NCI-H524 (cell line): ENCODE measurements at regions not wholly inside any gene's neighbourhood (a gene's known extent, or its start where the extent isn't known, plus 50 kb on each side); places are given as distances from the start of the nearest gene placed in this dataset.
"Not testable (repeated sequence)": the region's sequence is repeated elsewhere in the genome, so short reads cannot be mapped to it uniquely, and the experiment has no call there.

ENCODE experiments used
- DNase-seq, 2 experiments: peaks; one replicate each; lab custom pipeline; 2025; lab: John Stamatoyannopoulos, UW

DNA sequence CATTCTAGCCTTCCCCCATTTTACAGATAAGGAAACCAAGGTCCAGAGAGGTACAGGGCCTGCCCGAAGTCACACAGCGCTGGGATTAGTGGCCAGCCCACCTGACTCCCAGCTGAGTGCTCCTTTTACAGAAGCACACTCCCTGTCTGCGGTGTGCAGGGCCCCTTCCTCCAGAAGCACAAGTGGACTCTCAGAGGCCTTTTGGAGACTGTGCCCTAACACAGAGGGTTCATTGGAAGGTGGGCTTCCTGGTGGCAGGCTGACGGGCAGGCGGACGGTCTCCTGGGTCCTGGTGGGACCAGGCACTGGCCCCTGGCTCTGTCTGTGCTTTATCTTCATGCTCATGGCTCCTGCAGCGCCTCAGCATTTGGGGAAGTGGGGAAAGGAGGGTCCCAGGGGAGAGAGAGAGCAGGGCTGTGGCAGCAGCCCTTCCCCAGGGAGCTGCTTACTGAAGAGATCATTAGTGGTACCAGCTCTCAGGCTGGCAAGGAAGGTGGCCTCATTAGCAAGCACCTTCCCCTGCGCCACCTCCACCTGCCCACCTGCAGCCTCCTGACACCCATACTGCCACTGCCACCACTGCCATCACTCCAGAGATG, 83.1 kb upstream of the GOLGA6L4 start:
- not testable (repeated sequence) for DNase-seq

DNA sequence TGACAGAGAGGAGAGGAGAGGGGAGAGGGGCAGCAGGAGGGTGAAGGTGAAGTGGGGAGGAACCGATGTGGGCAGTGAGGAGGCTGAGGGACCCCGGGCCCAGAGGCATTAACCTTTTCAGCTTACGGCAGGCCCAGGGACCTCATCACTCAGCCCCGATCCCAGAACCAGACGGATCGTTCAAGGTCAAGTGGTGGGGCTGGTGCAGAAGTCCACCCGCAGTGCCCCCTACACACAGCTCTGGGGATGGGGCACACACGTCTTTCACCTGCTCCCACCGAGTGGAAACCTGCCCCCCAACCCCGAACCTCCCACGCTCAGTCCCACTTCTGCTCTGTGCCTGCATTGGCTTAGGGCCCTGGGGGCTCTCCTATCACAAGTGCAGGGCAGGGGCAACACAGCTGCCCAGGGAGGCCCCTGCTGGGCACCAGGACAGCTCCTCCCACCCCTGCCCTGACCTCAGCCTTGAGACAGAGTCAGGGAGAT, 81.9 kb upstream of the GOLGA6L4 start:
- not testable (repeated sequence) for DNase-seq

DNA sequence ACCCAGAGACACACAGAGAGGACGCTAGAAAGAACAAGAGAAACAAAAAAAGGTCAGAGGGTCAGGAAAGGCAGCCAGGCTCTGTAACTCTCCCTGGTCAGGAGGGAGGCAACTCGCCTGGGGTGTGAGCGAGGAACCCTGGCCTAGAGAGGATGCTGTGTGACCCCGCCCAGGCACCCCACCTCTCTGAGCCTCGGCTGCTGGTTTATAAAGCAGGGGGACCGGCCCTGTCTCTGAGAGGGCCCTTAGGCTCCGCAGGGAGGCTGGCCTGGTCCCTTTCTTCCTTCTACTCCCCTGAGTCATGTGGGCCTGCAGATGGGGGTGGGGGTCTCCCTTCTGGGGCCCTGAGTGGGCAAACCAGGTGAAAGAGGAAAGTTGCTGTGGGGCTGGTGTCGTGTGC, 81.3 kb upstream of the GOLGA6L4 start:
- DNase-seq, result not testable (repeated sequence)

DNA sequence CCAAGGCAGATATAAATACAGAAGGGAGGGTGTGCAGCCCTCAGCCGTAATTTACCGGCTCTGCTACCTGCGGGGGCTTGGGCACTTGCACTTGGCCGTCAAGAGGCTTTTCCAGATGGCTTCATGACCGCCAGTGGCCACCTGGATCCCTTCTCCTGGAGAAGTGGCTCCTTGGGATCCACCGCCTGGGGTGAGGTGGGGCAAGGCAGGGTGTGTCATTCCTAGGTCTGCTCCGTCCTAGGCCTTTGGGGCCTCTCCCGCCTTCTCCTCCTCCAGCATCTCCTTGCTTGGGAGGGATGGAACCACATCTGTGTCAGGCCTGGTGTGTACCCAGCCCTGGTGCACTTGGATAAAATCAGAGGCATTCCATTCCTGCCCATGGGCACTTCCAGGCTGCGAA, 80.8 kb upstream of the GOLGA6L4 start:
- peak; percentile 31 to 60 for DNase-seq

DNA sequence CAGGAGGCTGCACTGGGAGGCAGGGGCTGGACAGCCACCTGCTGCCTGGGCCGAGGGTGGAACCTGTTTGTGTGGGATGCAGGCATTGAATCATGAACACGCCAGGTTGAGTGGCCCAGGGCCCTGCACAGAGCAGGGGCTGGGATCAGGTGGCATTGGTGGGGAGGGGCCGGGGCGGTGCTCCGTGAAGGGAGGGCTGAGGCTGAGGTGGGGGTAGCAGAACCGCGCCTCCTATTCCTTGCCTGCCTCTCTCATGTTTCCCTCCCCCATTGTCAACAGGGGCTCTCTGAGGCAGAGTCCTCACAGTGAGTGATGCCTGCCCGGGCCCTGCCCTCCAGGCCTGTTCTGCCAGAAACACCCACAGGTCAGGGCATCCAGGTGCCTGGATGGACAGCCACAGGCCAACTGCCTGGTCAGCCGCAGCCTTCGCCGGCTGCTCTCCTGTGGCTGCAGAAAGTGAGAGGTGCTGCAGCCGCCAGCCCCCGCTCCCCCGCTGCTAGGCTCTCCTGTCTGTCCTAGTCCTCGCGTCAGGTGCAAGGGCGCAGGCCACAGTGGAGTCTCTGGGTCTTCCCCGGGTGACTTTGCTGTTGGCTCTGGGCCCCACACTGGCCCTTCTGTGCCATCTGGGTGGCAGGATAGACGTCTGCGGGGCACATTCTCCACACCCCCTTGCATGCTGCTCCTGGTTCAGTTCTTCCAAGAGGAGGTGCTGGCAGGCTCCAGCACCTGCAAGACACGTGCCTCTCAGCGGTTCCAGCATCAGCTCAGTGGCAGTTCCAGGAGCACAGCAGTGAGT, 79.6 kb upstream of the GOLGA6L4 start:
- DNase-seq, result peak in 1 of 2 experiments; percentile 16

DNA sequence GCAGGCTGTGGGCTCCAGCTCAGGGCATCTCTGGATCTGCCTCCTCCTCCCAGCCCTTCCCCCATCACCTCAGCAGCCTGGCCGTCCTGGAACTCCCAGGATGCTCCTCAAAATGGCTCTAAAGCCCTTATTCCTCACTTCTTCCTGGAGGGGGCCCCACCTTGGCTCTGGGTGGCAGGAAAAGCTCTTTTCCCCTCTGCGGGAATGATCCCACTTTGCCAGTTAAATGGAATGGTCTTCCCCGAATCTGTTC, 79.1 kb upstream of the GOLGA6L4 start:
- not testable (repeated sequence) for DNase-seq

DNA sequence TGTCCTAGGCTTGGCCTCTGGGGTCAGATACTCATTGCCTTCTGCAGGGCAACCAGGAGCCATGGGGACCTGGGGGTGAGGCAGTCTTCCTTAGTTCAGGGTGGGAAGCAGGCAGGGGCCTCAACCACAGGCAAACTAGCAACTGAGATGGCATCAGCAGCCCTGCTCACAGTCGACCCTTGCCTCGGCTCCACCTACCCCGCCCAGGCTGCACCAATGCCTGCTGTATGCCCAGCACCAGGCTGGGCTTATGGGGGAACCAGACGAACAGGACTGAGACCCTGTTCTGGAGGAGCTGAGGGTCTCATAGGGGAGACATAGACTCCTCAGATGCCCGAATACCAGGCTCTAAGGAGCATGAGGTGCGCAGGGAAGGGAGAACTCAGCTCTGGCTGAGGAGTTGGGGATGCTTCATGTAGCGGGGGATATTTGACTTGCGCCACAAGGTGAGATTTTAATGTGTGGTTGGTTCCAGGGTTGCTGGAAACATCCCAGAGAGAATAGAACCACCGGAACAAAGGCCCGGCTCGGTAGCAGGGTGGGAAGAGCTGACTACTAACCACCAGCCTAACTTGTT, 78.4 kb upstream of the GOLGA6L4 start:
- DNase-seq, result not testable (repeated sequence)

DNA sequence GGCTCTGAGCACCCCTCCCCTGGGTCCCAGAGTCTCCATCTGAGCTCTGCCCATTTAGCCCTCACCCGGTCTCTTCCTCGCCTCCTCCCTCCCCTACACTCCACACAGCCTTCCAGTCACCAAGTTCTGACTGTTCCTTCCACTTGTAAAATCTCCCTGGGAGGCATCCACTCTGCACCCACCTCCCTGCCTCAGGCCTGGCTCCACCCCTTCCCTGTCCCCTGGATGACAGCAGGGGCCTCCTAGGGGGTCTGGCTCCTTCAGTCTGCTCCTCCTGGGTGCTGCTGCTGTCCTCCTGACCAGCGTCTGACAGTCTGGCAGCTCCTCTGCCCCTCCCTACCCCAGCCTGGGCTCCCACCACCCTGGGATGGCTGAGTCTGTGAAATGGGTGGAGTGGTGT, 77.7 kb upstream of the GOLGA6L4 start:
- DNase-seq, result not testable (repeated sequence)

DNA sequence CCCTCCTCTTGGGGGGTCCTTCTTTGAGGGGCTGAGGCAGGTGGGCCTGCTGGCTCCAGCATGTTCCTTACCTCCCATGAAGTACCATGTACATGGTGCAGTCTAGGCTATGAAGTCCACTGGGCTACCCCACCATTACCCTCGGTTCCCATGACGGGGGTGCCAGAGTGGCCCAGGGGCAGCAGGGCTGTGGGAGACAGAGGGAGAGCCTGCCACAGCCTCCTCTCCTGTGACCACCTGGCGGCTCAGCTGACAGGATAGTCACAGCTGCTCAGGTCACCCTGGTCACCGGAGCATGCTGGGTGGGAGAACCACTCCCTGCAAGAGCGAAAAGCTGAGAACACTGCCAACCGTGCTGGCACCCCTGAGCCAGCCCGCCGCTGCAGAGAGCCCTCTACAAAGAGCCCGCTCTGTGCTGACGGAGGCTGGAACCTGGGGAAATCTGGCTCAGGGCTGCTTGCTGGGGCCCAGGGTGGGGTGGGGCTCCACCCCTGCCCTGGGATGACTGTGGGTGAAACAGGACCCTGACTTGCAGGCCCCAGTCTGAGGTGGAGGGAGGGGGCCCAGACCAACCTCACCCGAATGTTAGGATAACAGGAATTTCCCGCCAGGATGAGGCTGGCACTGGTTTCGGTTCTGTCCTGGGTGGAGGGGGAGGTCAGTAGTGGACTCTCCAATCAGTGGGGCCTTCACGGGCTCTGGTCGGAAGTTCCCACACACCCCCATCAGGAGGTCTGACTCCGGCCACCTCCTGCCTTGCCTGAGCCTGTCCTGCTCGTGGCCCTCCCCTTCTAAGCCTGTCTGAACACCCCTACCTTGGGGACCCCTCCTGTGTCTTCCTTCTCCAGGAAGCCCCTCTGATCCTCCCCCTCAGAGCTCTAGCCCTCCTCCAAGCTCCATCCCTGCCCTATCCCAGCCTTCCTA, 76.0 kb upstream of the GOLGA6L4 start:
- peak; percentile 43 to 67 for DNase-seq

DNA sequence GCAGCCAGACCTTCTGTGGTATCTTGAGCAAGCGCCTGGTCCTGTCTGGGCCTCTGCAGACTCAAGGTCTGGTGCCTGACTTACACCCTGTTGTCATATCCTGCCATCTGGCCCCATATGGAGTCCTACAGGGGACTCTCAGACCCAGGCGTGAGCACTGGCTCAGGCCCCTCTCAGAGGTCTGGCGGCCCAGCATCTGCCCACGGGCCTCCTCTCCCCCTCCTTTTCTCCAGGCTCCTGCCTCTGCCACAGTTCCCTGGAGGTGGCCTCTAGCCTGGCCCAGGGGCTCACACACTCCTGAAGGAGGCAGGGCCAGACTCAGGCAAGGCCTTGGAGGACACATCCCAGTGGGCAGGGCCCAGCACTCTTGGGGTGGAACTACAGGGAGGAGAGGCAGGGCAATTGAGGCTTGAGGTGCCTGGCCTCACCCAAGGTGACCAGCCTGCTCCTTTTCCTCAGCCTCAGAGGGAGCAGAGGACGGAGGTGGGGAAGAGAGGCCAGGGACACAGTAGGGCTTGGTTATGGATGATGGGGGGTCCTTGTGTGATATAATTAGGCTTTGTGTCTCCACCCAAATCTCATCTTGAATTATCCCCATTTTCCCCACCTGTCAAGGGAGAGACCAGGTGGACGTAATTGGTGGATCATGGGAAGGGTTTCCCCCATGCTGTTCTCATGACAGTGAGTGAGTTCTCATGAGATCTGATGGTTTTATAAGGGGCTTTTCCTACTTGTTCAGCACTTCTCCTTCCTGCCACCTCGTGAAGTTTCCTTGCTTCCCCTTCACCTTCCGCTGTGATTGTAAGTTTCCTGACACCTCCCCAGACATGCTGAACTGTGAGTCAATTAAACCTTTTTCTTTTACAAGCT, 70.9 kb upstream of the GOLGA6L4 start:
- DNase-seq, result peak; percentile 94 to 97

DNA sequence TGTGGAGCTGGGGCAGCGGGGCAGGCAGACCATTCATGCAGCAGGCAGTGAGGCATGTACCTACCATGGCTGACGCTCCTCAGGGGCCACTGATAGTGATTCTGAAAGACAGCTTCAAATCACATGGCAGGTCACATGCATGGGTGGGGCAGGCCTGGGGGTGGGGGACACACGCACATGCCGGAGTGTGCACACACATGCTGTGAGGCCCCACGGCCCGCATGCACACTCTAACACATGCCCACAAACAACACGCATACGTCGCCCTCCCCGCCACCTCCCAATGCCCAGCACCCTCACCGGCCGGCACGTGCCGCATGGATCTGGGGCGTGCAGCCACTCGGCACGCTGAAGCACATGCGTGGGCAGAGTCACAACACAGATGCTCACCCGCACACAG, 65.5 kb upstream of the GOLGA6L4 start:
- not testable (repeated sequence) for DNase-seq

DNA sequence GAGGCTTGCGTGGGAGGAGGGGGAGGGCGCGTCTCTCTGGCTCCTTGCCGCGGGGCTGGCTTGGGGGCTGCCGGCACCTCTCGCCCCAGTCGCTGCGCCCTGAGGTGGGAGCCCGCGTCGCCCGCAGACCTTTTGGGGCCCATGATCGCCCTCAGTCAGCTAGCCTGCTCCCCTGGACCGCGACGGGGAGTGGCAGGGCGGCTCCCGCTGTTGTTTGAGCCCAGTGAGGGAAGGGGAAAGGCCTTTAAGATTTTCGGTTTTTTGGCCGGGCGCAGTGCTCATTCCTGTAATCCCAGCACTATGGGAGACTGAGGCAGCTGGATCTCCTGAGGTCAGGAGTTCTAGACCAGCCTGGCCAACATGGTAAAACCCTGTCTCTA, 62.4 kb upstream of the GOLGA6L4 start:
- not testable (repeated sequence) for DNase-seq
